HEK293T (cell line): ENCODE measurements at regions not wholly inside any gene's neighbourhood (a gene's known extent, or its start where the extent isn't known, plus 50 kb on each side); places are given as distances from the start of the nearest gene placed in this dataset.

Experiments
- ARNT ChIP-seq: fragments of 450-650 bp; IDR thresholded peaks from 2 replicates; pipeline ENCODE4 v1.6.1; 2017; ENCODE audit warnings: mild to moderate bottlenecking
- BHLHE40 ChIP-seq: fragments of 450-650 bp; IDR thresholded peaks from 2 replicates; pipeline ENCODE4 v1.6.1; 2016; ENCODE audit warnings: mild to moderate bottlenecking, moderate library complexity, borderline replicate concordance
- ELF4 ChIP-seq: fragments of 450-650 bp; IDR thresholded peaks from 2 replicates; pipeline ENCODE4 v1.6.1; 2017; ENCODE audit warnings: antibody characterized with exemption
- FOXA1 ChIP-seq: fragments of 450-650 bp; IDR thresholded peaks from 2 replicates; pipeline ENCODE4 v1.6.1; 2016; ENCODE audit warnings: mild to moderate bottlenecking
- FOXK2 ChIP-seq: fragments of 450-650 bp; IDR thresholded peaks from 2 replicates; pipeline ENCODE4 v1.6.1; 2016; ENCODE audit warnings: mild to moderate bottlenecking
- HDGF ChIP-seq: fragments of 450-650 bp; IDR thresholded peaks from 2 replicates; pipeline ENCODE4 v1.6.1; 2017; ENCODE audit warnings: antibody characterized with exemption, borderline replicate concordance
- NFRKB ChIP-seq: fragments of 450-650 bp; IDR thresholded peaks from 2 replicates; pipeline ENCODE4 v1.6.1; 2016; ENCODE audit warnings: mild to moderate bottlenecking, moderate library complexity
- SP1 ChIP-seq: fragments of 450-650 bp; IDR thresholded peaks from 2 replicates; pipeline ENCODE4 v1.6.1; 2017
- SUZ12 ChIP-seq: fragments of 450-650 bp; IDR thresholded peaks from 2 replicates; pipeline ENCODE4 v1.6.1; 2016; ENCODE audit warnings: mild to moderate bottlenecking
- TARDBP ChIP-seq: fragments of 450-650 bp; IDR thresholded peaks from 2 replicates; pipeline ENCODE4 v1.6.1; 2016
- ZNF384 ChIP-seq: fragments of 450-650 bp; IDR thresholded peaks from 2 replicates; pipeline ENCODE4 v1.6.1; 2016

DNA sequence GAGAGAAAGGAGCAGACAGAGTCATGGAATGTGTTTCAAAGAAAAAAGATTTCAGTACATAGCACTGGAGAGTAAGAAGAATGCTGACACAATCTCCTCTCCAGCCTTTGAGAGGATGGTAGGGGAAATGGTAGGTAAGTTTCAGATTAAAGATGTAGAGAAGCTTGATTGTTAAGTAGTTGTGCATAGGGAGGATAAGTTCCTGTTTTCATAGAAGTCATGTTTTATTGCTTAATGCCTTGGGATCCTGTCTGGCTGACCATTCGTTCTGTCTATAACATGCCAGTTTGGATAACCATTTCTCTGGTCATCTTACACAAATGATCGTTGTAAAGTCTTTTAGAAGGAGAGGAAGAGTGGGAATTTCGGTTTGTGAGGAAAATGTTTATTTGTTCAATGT is 95.7 kb upstream of the IGSF10 start:
- TF ChIP-seq ARNT = no peak
- TF ChIP-seq FOXA1 = no peak
- no peak for TF ChIP-seq TARDBP
- no peak for TF ChIP-seq ELF4
- no peak for TF ChIP-seq NFRKB
- no peak for TF ChIP-seq SUZ12
- TF ChIP-seq FOXK2 = no peak
- no peak for TF ChIP-seq HDGF
- TF ChIP-seq BHLHE40 = no peak
- no peak for TF ChIP-seq ZNF384
- no peak for TF ChIP-seq SP1
